ENCODE measurements at regions not wholly inside any gene's neighbourhood (a gene's known extent, or its start where the extent isn't known, plus 50 kb on each side); places are given as distances from the start of the nearest gene placed in this dataset.
A peak's percentile ranks its signal among the peaks of the same experiment; 100 is the strongest.
"Not testable (repeated sequence)": the region's sequence is repeated elsewhere in the genome, so short reads cannot be mapped to it uniquely, and the experiment has no call there.

GRCh38 chr6:1197309-1197708 lies 114.6 kb upstream of the FOXQ1 start:
- DNase-seq: peak; percentile 2

GRCh38 chr6:1191141-1191630 lies 120.7 kb upstream of the FOXQ1 start:
- no peak for DNase-seq

GRCh38 chr6:1190366-1190765 lies 121.5 kb upstream of the FOXQ1 start:
- DNase-seq: no peak

- DNase-seq: no peak
Measured at GRCh38 chr6:1188199-1188598, 123.7 kb upstream of the FOXQ1 start.

GRCh38 chr6:1187293-1188131 lies 124.4 kb upstream of the FOXQ1 start:
- DNase-seq: no peak

- DNase-seq: no peak
Measured at GRCh38 chr6:1184318-1184717, 127.6 kb upstream of the FOXQ1 start.

- no peak for DNase-seq
Measured at GRCh38 chr6:1182722-1183521, 129.0 kb upstream of the FOXQ1 start.

- no peak for DNase-seq
Measured at GRCh38 chr6:1181939-1182605, 129.8 kb upstream of the FOXQ1 start.

GRCh38 chr6:1179571-1180459 lies 132.1 kb upstream of the FOXQ1 start:
- DNase-seq: peak; percentile 14

GRCh38 chr6:1178590-1178989 lies 133.3 kb upstream of the FOXQ1 start:
- DNase-seq: no peak

- no peak for DNase-seq
Measured at GRCh38 chr6:1176567-1176966, 135.3 kb upstream of the FOXQ1 start.

- DNase-seq: no peak
Measured at GRCh38 chr6:1175877-1176276, 136.0 kb upstream of the FOXQ1 start.

- peak; percentile 78 for DNase-seq
Measured at GRCh38 chr6:1170794-1171193, 141.1 kb upstream of the FOXQ1 start.

GRCh38 chr6:1164600-1164999 lies 147.3 kb upstream of the FOXQ1 start:
- DNase-seq: no peak

- DNase-seq: no peak
Measured at GRCh38 chr6:1163501-1163900, 148.4 kb upstream of the FOXQ1 start.

GRCh38 chr6:1162367-1163275 lies 149.3 kb upstream of the FOXQ1 start:
- no peak for DNase-seq

- DNase-seq: not testable (repeated sequence)
Measured at GRCh38 chr6:1156411-1156810, 155.5 kb upstream of the FOXQ1 start.

GRCh38 chr6:1153696-1154245 lies 158.1 kb upstream of the FOXQ1 start:
- DNase-seq: no peak

GRCh38 chr6:1146500-1146899 lies 165.4 kb upstream of the FOXQ1 start:
- DNase-seq: no peak

- DNase-seq: no peak
Measured at GRCh38 chr6:1145768-1146218, 166.1 kb upstream of the FOXQ1 start.

Data from NCI-H1105 (cell line).